G401 (cell line): ENCODE measurements at regions not wholly inside any gene's neighbourhood (a gene's known extent, or its start where the extent isn't known, plus 50 kb on each side); places are given as distances from the start of the nearest gene placed in this dataset.
"Not testable (repeated sequence)": the region's sequence is repeated elsewhere in the genome, so short reads cannot be mapped to it uniquely, and the experiment has no call there.

Experiments used
- DNase-seq: peaks from one replicate; pipeline ENCODE4 v3.0.0-alpha.2; 2015; ENCODE audit warnings: low spot score
- in situ Hi-C: cut with HindIII; loops from 2 replicates; pipeline ENCODE4 v1.10.0; 2016; ENCODE audit warnings: low sequenced_read_pairs, mixed read lengths

DNA sequence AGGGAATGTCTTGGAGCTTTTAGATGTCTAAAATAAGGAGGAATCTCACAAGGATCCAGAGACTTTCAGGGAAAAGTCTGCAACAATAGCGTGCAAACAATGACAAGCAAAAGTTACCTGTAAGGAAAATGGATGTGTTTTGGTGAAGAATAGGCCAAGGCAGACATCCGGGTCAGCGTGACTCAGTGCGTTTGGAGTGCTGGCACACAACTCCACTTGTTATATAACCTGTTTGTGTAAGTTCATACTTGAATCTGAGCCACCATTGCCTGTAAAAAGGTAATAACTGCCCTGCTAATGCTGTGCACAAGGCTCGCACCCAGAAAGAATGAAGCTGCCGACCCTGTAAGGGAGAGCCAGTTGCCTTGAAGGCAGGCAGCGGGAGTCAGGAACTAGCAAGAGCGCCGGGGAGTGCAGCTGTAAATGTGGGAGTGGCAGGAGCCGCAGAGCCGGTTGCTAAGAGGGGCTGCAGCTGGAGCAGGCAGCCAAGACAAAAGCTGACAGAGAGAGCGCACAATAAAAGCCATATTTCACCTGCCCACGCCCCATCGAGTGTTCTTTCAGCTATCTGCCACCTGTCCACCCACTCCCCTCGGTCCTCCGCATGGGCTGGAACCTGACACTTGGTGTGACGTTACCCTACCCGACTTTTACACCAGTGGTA, 638.5 kb upstream of the MIS18BP1 start:
- in situ Hi-C loops: no loop called here
- no peak for DNase-seq

- in situ Hi-C loops, DNase-seq: not testable (repeated sequence)
These were observed 635.8 kb upstream of the MIS18BP1 start for GRCh38 chr14:45888766-45889285.

DNA sequence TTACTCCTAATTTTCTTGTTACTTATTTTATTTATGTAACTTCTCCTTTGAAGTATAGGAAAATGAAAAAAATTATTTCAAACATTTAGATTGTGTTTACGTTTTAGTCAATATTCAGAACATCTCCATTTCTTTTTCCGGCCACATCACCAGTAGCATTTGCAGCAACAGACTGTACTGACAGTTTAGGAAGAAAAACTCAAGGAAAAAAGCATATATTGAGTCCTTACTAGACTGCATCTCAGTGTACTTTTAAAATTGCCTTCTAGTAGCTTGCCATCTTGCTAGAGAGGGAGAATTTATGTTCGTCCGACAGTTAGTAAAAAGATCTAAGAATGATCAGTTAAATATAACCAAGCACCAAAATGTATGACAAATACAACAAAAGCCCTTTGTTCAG, 625.0 kb upstream of the MIS18BP1 start:
- no peak for DNase-seq
- in situ Hi-C loops: no loop called here

DNA sequence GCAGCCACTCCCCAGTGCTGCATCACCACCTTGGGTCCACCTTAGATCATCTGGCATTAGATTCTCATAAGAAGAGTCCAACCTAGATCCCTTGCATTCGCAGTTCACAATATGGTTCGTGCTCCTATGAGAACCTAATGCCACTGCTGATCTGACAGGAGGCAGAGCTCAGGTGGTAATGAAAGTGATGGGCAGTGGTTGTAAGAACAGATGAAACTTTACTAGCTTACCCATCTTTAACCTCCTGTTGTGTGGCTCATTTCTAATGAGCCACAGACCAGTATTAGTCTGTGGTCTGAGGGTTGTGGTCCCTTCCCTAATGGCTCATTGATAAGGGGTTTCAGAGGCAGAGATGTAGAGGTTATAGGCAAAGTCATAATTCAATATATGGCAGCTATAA, 615.9 kb upstream of the MIS18BP1 start:
- in situ Hi-C loops: no loop called here
- DNase-seq: no peak

DNA sequence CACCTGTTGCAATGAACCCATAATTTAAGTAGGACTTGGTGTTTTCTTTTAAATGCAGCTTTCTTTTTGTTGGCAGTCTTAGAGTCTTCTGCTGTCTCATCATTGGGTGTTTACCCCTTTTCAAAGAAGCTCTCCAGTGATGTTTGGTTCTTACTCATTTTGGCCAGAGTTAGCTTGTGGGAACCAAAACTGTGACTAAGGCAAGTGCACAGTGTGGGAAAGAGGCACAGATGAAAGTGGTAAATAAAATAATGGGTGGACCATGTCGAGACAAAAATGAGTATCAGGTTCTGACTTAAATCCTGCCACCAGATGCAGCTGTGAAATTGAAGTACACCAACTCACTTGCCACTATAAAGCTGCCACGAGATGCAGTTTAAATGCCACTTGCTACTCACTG, 615.4 kb upstream of the MIS18BP1 start:
- in situ Hi-C loops: no loop called here
- no peak for DNase-seq

DNA sequence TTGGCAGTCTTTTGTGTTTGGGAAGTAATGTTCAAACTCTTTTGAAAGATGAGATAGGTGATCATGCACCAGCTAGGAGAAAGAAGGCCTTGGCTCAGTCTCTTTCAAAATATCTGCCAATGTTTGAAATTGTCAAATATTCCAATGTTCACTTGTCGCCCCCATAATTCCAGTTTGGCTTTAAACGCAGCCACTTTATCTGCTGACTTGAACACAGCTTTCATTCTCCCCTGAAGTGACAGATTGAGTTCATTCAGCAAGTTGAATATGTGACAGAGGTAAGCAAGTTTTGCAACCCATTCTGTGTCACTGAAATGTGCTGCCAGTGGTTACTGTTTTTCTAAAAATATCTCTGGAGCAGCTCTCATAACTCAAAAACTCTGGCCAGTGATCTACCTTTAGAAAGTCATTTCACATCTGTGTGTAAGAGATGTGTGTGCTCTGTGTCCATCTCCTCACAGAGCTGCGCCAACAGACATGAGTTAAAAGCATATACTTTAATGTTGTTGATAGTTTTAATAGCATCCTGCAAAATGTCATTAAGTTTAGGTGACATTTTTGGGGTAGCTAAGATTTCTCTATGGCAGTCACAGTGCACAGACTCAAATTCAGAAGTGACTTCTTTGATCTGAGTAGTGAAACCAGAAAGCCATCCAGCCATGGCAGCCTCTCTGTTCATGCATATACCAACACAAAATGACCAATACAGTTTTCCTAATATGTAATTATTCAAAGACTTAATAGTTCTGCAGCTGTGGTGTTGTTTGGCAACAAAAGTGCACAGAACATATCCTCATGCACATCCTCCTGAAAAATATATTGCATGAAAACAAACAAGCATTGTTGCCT, 614.3 kb upstream of the MIS18BP1 start:
- DNase-seq: no peak
- in situ Hi-C loops: no loop called here

DNA sequence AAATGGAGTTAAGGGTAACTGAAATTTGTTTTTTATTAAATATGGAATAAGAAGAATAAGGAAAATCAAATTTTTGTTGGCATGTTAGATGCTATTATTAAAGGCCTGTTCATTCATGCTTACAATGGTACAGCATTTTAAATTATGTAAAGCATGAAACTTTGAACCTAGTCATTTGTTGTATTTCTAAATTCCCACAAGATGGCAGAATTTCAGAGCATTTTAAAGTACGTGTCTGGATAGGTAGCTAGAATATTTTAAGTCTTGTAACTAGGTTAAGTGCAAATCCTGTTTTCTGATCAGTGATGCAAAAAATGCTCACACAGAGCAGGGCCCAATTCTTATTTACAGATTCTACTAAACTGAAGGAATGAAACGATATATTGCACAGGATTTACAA, 585.6 kb upstream of the MIS18BP1 start:
- peak; percentile 2 for DNase-seq
- in situ Hi-C loops: no loop called here

DNA sequence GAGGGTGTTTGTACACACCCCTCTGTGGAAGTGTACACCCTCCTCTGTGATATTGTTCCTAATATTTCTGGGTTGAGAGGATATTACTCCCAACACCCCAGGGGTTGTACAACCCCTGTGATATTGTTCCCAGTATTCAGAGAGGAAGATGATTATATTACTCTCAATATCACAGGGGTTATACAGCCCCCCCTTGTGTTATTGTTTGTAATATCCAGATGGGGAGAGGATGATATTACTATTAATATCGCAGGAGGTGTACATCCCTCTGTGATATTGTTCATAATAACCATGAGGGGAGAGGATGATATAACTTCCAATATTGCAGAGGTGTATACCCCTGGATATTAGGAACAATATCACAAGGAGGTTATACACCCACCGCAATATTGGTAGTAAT, 566.1 kb upstream of the MIS18BP1 start:
- no peak for DNase-seq
- in situ Hi-C loops: no loop called here

DNA sequence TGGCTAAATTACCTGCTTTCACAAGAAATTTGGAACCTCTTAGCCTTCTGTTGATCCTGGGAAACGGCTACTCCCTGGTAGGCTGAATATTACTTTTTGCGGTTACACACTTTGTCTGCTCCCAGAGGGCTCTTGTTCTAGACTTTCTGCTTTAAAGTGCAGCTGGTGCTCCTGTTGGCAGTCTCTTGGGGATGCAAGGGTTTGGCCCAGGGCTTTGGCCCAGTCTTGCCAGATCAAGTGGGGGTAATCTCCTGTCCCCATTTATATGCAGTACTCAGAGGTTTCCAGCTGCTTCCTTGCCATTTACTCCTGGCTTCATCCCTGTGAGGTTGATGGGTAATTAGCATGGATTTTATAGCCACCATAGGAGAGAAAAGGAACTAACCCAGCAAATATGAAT, 558.2 kb upstream of the MIS18BP1 start:
- DNase-seq: no peak
- in situ Hi-C loops: no loop called here

GRCh38 chr14:45810152-45810872, 557.3 kb upstream of the MIS18BP1 start:
- no peak for DNase-seq
- in situ Hi-C loops: no loop called here

GRCh38 chr14:45807178-45807899, 554.3 kb upstream of the MIS18BP1 start:
- in situ Hi-C loops: no loop called here
- no peak for DNase-seq

DNA sequence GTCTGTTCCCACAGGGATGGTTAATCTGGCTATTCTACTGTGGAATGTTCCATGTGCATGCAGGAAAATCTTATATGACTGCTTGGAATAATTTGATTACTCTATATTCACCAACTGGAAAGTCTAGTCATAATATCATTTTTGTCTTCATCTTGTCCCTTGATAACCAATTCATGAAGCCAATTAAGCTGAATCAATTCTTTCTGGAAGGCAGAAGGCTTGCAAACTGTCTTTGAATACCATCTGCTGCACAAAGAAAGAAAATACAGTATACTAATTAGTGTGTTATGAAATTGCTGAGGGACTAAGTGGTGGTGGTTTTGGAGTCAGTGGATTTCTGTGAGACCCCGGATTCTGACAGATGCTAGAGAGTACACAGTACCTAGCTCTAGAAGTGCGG, 546.5 kb upstream of the MIS18BP1 start:
- in situ Hi-C loops: no loop called here
- DNase-seq: no peak

GRCh38 chr14:45798659-45799058, 545.7 kb upstream of the MIS18BP1 start:
- no peak for DNase-seq
- in situ Hi-C loops: no loop called here

DNA sequence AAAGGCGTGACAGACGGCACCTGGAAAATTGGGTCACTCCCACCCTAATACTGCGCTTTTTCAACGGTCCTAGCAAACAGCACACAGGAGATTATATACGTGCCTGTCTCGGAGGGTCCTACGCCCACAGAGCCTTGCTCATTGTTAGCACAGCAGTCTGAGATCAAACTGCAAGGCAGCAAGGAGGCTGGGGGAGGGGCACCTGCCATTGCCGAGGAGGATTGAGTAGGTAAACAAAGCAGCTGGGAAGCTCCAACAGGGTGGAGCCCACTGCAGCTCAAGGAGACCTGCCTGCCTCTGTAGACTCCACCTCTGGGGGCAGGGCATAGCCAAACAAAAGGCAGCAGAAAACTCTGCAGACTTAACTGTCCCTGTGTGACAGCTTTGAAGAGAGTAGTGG, 543.0 kb upstream of the MIS18BP1 start:
- DNase-seq, in situ Hi-C loops: not testable (repeated sequence)

DNA sequence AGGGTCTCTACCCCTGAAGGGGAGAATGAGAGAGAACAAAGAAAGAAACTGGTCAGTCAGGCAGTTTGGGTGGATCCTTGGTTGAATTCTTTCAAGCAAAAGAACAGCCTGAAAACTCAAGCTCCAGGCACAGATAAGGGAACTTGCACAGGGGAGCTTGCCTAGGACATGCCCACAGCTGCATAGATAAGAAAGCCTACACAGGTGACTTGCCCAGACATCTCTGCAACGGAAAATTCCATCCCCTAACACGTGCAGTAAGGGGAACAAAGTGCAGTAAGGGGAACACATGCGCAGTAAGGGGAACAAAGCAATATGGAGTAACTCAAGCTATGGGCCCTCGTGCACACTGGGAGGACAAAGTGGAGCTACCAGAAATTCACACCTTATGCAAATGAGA, 540.1 kb upstream of the MIS18BP1 start:
- no peak for DNase-seq
- in situ Hi-C loops: no loop called here

GRCh38 chr14:45790293-45790692, 537.3 kb upstream of the MIS18BP1 start:
- in situ Hi-C loops: no loop called here
- no peak for DNase-seq

- DNase-seq: no peak
- in situ Hi-C loops: no loop called here
These were observed 534.2 kb upstream of the MIS18BP1 start for GRCh38 chr14:45787167-45787566.

- in situ Hi-C loops: no loop called here
- no peak for DNase-seq
These were observed 533.3 kb upstream of the MIS18BP1 start for GRCh38 chr14:45786266-45786665.

- DNase-seq: no peak
- in situ Hi-C loops: no loop called here
These were observed 532.2 kb upstream of the MIS18BP1 start for GRCh38 chr14:45785240-45785639.
